ENCODE measurements at regions not wholly inside any gene's neighbourhood (a gene's known extent, or its start where the extent isn't known, plus 50 kb on each side); places are given as distances from the start of the nearest gene placed in this dataset.

GRCh38 chr5:117881426-117882230, 1106.7 kb downstream of the DTWD2 start:
- TF ChIP-seq, protein P1, sequence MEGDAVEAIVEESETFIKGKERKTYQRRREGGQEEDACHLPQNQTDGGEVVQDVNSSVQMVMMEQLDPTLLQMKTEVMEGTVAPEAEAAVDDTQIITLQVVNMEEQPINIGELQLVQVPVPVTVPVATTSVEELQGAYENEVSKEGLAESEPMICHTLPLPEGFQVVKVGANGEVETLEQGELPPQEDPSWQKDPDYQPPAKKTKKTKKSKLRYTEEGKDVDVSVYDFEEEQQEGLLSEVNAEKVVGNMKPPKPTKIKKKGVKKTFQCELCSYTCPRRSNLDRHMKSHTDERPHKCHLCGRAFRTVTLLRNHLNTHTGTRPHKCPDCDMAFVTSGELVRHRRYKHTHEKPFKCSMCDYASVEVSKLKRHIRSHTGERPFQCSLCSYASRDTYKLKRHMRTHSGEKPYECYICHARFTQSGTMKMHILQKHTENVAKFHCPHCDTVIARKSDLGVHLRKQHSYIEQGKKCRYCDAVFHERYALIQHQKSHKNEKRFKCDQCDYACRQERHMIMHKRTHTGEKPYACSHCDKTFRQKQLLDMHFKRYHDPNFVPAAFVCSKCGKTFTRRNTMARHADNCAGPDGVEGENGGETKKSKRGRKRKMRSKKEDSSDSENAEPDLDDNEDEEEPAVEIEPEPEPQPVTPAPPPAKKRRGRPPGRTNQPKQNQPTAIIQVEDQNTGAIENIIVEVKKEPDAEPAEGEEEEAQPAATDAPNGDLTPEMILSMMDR (IDR thresholded peaks at IDR 0.05; ENCODE audit: extremely low read depth in 1 of 2, insufficient read depth in 1 of 2, low read depth in 1 of 2, low read length in 2 of 2): no peak
- TF ChIP-seq MYC (IDR thresholded peaks at IDR 0.05; ENCODE audit: low read depth, low read length) (no peak), POLR2A (IDR thresholded peaks at IDR 0.05; ENCODE audit: low read depth, low read length) (no peak), POLR2AphosphoS5 (IDR thresholded peaks at IDR 0.05; ENCODE audit: insufficient read depth, low read depth, low read length) (no peak), FOS (IDR thresholded peaks at IDR 0.05; ENCODE audit: borderline replicate concordance, insufficient read depth, low read length) (no peak)
- TF ChIP-seq, protein P2, sequence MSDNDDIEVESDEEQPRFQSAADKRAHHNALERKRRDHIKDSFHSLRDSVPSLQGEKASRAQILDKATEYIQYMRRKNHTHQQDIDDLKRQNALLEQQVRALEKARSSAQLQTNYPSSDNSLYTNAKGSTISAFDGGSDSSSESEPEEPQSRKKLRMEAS (IDR thresholded peaks at IDR 0.05; ENCODE audit: insufficient read depth, insufficient read length): no peak
